B cell (primary cell): ENCODE measurements at regions not wholly inside any gene's neighbourhood (a gene's known extent, or its start where the extent isn't known, plus 50 kb on each side); places are given as distances from the start of the nearest gene placed in this dataset.

Experiments used
- ATAC-seq: fragments of 200-7000 bp; cut with Tn5 transposase; one replicate; pipeline ENCODE4 v1.10.0; 2021; ENCODE audit warnings: low read depth, mild to moderate bottlenecking, moderate number of reproducible peaks, moderate library complexity
- CTCF ChIA-PET: fragments of 350-600 bp; sonication (Branson Sonifier 250); formaldehyde crosslinking; loops from one replicate; lab custom pipeline; 2021; ENCODE audit warnings: antibody characterized with exemption, inconsistent platforms; lab: Charles Lee
- POLR2A ChIA-PET: fragments of 350-600 bp; sonication (Branson Sonifier 250); formaldehyde crosslinking; loops from one replicate; lab custom pipeline; 2021; ENCODE audit warnings: antibody characterized with exemption; lab: Charles Lee
- DNase-seq: peaks from one replicate; pipeline ENCODE4 v3.0.0; 2013
- H2AFZ ChIP-seq: 2 replicates; pipeline ENCODE4 v1.6.1; 2012; ENCODE audit warnings: mild to moderate bottlenecking, low read depth, low read length; ENCODE audit not compliant: insufficient read depth, poor library complexity, severe bottlenecking
- H3K27ac ChIP-seq, 2 donors: 1 replicate in 1 of 2; 2 replicates in 1 of 2; pipeline ENCODE4 v1.5.1; 2012 to 2013; ENCODE audit warnings: low read length in 2 of 2, mild to moderate bottlenecking in 2 of 2, moderate library complexity in 1 of 2
- H3K27me3 ChIP-seq, 4 experiments: fragments of 200-600 bp in 1 of 4; sonication (generic) in 1 of 4; replicated peaks in 1 of 4; 1 replicate in 2 of 4; 2 replicates in 2 of 4; pipeline versions ENCODE4 v1.6.1 to v1.7.0; 2013 to 2016; ENCODE audit warnings: low read length in 3 of 4, mild to moderate bottlenecking in 2 of 4, mixed read lengths in 1 of 4, moderate library complexity in 1 of 4; ENCODE audit not compliant: insufficient read depth in 4 of 4, control insufficient read depth in 3 of 4; ENCODE audit errors: control extremely low read depth in 1 of 4
- H3K36me3 ChIP-seq, 2 experiments: replicated peaks in 1 of 2; 1 replicate in 1 of 2; 2 replicates in 1 of 2; pipeline versions ENCODE4 v1.6.1 to v1.7.1; 2013; ENCODE audit warnings: low read length in 1 of 2; ENCODE audit not compliant: insufficient read depth in 2 of 2, control insufficient read depth in 1 of 2; ENCODE audit errors: control extremely low read depth in 1 of 2, extremely low read depth in 1 of 2
- H3K4me1 ChIP-seq, 2 donors: fragments of 200-600 bp in 1 of 2; sonication (generic) in 1 of 2; 1 replicate in 1 of 2; 2 replicates in 1 of 2; pipeline versions ENCODE4 v1.5.1 to v1.6.1; 2013 to 2017; ENCODE audit warnings: low read length in 2 of 2; ENCODE audit not compliant: control insufficient read depth in 2 of 2, insufficient read depth in 2 of 2
- H3K4me2 ChIP-seq: replicated peaks from 2 replicates; pipeline ENCODE3; 2012; ENCODE audit warnings: mild to moderate bottlenecking, low read depth, low read length; ENCODE audit not compliant: poor library complexity, severe bottlenecking
- H3K4me3 ChIP-seq, 5 experiments: fragments of 200-600 bp in 1 of 5; sonication (generic) in 1 of 5; 1 replicate in 3 of 5; 2 replicates in 2 of 5; pipeline versions ENCODE4 v1.5.1 to v1.7.0; 2011 to 2016; ENCODE audit warnings: low read length in 4 of 5, mild to moderate bottlenecking in 4 of 5, low read depth in 2 of 5, control low read depth in 1 of 5, moderate library complexity in 1 of 5; ENCODE audit not compliant: insufficient read depth in 1 of 5; ENCODE audit errors: control extremely low read depth in 1 of 5, extremely low read depth in 1 of 5
- H3K79me2 ChIP-seq: fragments of 200-600 bp; sonication (generic); one replicate; pipeline ENCODE4 v1.6.0; 2016; ENCODE audit warnings: low read length; ENCODE audit not compliant: control insufficient read depth, insufficient read depth
- H3K9ac ChIP-seq: fragments of 200-600 bp; sonication (generic); 2 replicates; pipeline ENCODE4 v1.6.1; 2017; ENCODE audit warnings: mild to moderate bottlenecking, low read length, moderate library complexity
- H3K9me3 ChIP-seq, 3 donors: one replicate each; pipeline versions ENCODE4 v1.6.1 to v1.7.1; 2013; ENCODE audit warnings: low read length in 2 of 3; ENCODE audit not compliant: control insufficient read depth in 2 of 3, insufficient read depth in 1 of 3; ENCODE audit errors: control extremely low read depth in 1 of 3
- H4K20me1 ChIP-seq: 2 replicates; pipeline ENCODE4 v1.6.0; 2012; ENCODE audit warnings: mild to moderate bottlenecking, low read length; ENCODE audit not compliant: insufficient read depth, control insufficient read depth, poor library complexity, severe bottlenecking
- H3K27ac Mint-ChIP-seq: one replicate; pipeline ENCODE4 v1.8.0; 2021; ENCODE audit warnings: mixed read lengths
- H3K27me3 Mint-ChIP-seq: one replicate; pipeline ENCODE4 v1.8.0; 2021; ENCODE audit warnings: mixed read lengths
- H3K4me1 Mint-ChIP-seq: one replicate; pipeline ENCODE4 v1.8.0; 2021; ENCODE audit warnings: mixed read lengths
- H3K4me3 Mint-ChIP-seq: one replicate; pipeline ENCODE4 v1.8.0; 2021; ENCODE audit warnings: mixed read lengths
- H3K9me3 Mint-ChIP-seq: one replicate; pipeline ENCODE4 v1.8.0; 2022; ENCODE audit warnings: mixed read lengths; ENCODE audit not compliant: insufficient read depth
- CTCF ChIP-seq: fragments of 200-600 bp; IDR thresholded peaks from one replicate; pipeline ENCODE4 v1.8.0; 2022; ENCODE audit warnings: antibody characterized with exemption, mild to moderate bottlenecking
- EZH2 ChIP-seq: IDR thresholded peaks from 2 replicates; pipeline ENCODE4 v1.6.1; 2012; ENCODE audit warnings: borderline replicate concordance, low read depth, mild to moderate bottlenecking, moderate library complexity, low read length; ENCODE audit not compliant: insufficient read depth, poor library complexity, severe bottlenecking
- WGBS: methylation state at CpG from one replicate; pipeline ENCODE4 v1.1.5; 2013; ENCODE audit warnings: missing lambda C conversion rate; ENCODE audit not compliant: insufficient coverage; 5-methylcytosine and 5-hydroxymethylcytosine counted together
- intact Hi-C: fragments of 100-400 bp; cut with micrococcal nuclease; formaldehyde crosslinking; loops from one replicate; pipeline ENCODE4 v1.10.0; 2022

GRCh38 chr18:22634464-22634863 lies 216.7 kb upstream of the CTAGE1 start:
- POLR2A ChIA-PET, result no interaction called here
- no peaks in the 10 kb centered on the region for H3K79me2 ChIP-seq
- H3K9ac ChIP-seq, result no peak overlapping the region
- Mint-ChIP-seq H3K27me3 (no peaks in the 10 kb centered on the region), H3K27ac (no peak overlapping the region), H3K4me1 (no peaks in the 10 kb centered on the region), H3K9me3 (peaks cover 11% of the 10 kb centered on the region), H3K4me3 (no peak overlapping the region)
- TF ChIP-seq EZH2 (no peak), CTCF (no peak)
- H3K27ac ChIP-seq, result no peak overlapping the region
- H3K27me3 ChIP-seq, result no peaks in the 10 kb centered on the region
- H2AFZ ChIP-seq, result no peak overlapping the region
- ATAC-seq, result no peak
- intact Hi-C loops, result no loop called here
- H3K4me2 ChIP-seq, result no peak overlapping the region
- no peaks in the 10 kb centered on the region for H4K20me1 ChIP-seq
- H3K9me3 ChIP-seq, result peaks cover 0 to 4% (median 0%) of the 10 kb centered on the region in 3 donors
- H3K36me3 ChIP-seq, result no peaks in the 10 kb centered on the region
- 87% methylated on average over 2 of the region's 3 CpGs for WGBS
- H3K4me1 ChIP-seq, result no peaks in the 10 kb centered on the region
- no peak for DNase-seq
- H3K4me3 ChIP-seq, result no peak overlapping the region
- CTCF ChIA-PET, result no interaction called here

GRCh38 chr18:22637787-22638186 lies 220.1 kb upstream of the CTAGE1 start:
- DNase-seq (no peak), ATAC-seq (no peak)
- H2AFZ ChIP-seq, result no peak overlapping the region
- H3K4me2 ChIP-seq, result no peak overlapping the region
- Mint-ChIP-seq H3K9me3 (peaks cover 9% of the 10 kb centered on the region), H3K4me3 (no peak overlapping the region), H3K4me1 (no peaks in the 10 kb centered on the region), H3K27me3 (no peaks in the 10 kb centered on the region), H3K27ac (no peak overlapping the region)
- no peaks in the 10 kb centered on the region for H4K20me1 ChIP-seq
- no peak overlapping the region for H3K9ac ChIP-seq
- H3K36me3 ChIP-seq, result no peaks in the 10 kb centered on the region
- intact Hi-C loops, result no loop called here
- H3K79me2 ChIP-seq, result no peaks in the 10 kb centered on the region
- WGBS, result 100% methylated on average over 1 of the region's 1 CpG
- no peaks in the 10 kb centered on the region for H3K27me3 ChIP-seq
- CTCF ChIA-PET, result no interaction called here
- H3K4me3 ChIP-seq, result no peak overlapping the region
- POLR2A ChIA-PET, result no interaction called here
- H3K27ac ChIP-seq, result no peak overlapping the region
- TF ChIP-seq EZH2 (no peak), CTCF (no peak)
- peaks cover 0 to 4% (median 0%) of the 10 kb centered on the region in 3 donors for H3K9me3 ChIP-seq
- no peaks in the 10 kb centered on the region for H3K4me1 ChIP-seq
